ENCODE measurements at regions not wholly inside any gene's neighbourhood (a gene's known extent, or its start where the extent isn't known, plus 50 kb on each side); places are given as distances from the start of the nearest gene placed in this dataset.

DNA sequence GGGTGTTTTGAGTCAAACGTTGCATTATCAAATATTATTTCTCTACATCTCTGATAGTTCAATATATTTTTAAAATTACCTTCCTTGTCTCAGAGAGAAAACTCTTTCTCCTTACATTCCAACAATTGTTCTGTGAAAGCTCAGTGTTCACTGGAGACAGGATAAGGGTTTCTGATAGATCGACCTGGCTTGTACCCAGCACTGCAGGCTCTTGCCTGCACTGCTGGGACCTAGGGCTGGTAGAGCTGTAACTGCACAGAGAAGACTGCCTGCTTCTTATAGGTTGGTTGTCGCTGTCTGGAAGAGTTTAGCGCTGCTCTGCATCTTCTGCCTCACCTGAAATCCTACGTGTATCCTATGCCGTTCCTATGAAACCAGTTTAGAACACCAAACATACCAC lies 249.9 kb upstream of the LRTM1 start:
- TF ChIP-seq, protein P1, sequence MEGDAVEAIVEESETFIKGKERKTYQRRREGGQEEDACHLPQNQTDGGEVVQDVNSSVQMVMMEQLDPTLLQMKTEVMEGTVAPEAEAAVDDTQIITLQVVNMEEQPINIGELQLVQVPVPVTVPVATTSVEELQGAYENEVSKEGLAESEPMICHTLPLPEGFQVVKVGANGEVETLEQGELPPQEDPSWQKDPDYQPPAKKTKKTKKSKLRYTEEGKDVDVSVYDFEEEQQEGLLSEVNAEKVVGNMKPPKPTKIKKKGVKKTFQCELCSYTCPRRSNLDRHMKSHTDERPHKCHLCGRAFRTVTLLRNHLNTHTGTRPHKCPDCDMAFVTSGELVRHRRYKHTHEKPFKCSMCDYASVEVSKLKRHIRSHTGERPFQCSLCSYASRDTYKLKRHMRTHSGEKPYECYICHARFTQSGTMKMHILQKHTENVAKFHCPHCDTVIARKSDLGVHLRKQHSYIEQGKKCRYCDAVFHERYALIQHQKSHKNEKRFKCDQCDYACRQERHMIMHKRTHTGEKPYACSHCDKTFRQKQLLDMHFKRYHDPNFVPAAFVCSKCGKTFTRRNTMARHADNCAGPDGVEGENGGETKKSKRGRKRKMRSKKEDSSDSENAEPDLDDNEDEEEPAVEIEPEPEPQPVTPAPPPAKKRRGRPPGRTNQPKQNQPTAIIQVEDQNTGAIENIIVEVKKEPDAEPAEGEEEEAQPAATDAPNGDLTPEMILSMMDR (IDR thresholded peaks at IDR 0.05): no peak
- H3K27me3 ChIP-seq: no peaks in the 10 kb centered on the region
- no peak overlapping the region for H3K4me3 ChIP-seq
- no peak overlapping the region for H3K27ac ChIP-seq
- intact Hi-C loops (cut with DNase I): no loop called here
- no peak for DNase-seq
- no peaks in the 10 kb centered on the region for H3K36me3 ChIP-seq
- H3K9ac ChIP-seq (ENCODE audit: low read depth in 2 of 2, low read length in 2 of 2): no peak overlapping the region
- no peaks in the 10 kb centered on the region for H3K4me1 ChIP-seq
- H3K9me3 ChIP-seq: no peaks in the 10 kb centered on the region

DNA sequence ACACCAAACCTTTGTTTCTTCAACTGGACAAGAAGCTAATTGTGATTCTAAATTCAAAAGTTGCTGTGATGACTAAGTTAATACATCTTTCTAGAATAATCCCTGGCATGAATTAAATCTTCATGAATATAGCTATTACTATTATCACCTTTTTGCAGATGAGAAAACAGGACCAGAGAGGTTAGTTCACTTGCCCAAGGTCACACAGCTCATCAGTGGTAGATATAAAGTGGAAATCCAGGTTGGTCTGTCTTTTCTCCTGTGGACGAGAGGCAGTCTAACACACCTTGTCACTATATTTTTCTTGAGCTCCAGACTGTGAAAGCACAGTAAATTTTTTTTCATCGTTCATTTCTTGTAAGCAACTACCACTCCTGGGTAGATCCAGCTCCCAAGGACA lies 247.6 kb upstream of the LRTM1 start:
- Histone ChIP-seq H3K4me3 (no peak overlapping the region), H3K9ac (ENCODE audit: low read depth in 2 of 2, low read length in 2 of 2) (no peak overlapping the region)

DNA sequence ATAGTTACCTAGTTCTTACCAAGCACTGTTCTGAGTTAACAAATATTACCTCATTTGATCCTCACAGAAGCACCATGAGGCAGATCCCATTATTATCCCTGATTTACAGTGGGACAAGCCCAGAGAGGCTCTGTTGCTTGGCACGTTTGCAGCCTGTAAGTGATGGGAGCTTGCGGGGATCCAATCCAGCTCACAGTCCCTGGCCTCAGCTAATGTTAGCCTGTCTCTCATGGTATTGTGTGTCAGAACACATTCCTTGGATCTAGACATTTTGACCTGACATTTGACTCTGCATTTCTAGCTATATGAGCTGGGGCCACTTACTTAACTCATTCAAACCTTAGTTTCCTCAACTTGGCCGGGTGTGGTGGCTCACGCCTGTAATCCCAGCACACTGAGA lies 246.9 kb upstream of the LRTM1 start:
- no peak overlapping the region for H3K9ac ChIP-seq (ENCODE audit: low read depth in 2 of 2, low read length in 2 of 2)
- no peak overlapping the region for H3K27ac ChIP-seq
- H3K4me3 ChIP-seq: no peak overlapping the region
- H3K36me3 ChIP-seq: no peaks in the 10 kb centered on the region
- TF ChIP-seq, protein P1 (IDR thresholded peaks at IDR 0.05): no peak
- DNase-seq: no peak
- no peaks in the 10 kb centered on the region for H3K4me1 ChIP-seq
- no peaks in the 10 kb centered on the region for H3K9me3 ChIP-seq
- intact Hi-C loops (cut with DNase I): no loop called here
- no peaks in the 10 kb centered on the region for H3K27me3 ChIP-seq

More for the DNA sequence above, 247.6 kb upstream of the LRTM1 start:
- H3K27me3 ChIP-seq: no peaks in the 10 kb centered on the region
- H3K27ac ChIP-seq: no peak overlapping the region
- no peaks in the 10 kb centered on the region for H3K9me3 ChIP-seq
- no peaks in the 10 kb centered on the region for H3K36me3 ChIP-seq
- TF ChIP-seq, protein P1 (IDR thresholded peaks at IDR 0.05): no peak
- DNase-seq: no peak
- H3K4me1 ChIP-seq: no peaks in the 10 kb centered on the region
- intact Hi-C loops (cut with DNase I): no loop called here

DNA sequence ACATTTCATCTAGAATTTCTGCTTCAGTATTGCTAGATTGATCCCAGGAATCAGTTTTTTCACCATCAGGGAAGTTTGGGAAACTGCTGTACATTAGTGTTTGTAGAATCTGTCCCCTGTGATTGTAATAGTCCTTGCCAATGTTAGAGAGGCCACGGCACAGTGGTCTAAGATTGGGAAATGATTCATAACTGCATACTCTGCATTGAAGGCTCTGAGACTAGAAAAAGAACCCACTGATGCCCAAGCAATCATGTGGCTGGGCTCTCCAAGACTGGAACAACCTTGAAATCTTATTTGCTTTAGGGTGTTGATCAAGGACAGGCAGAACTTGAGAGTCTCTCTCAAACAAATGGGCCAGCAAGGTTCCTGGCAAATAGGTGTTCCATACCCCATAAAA lies 245.6 kb upstream of the LRTM1 start:
- no peak for DNase-seq
- intact Hi-C loops (cut with DNase I): no loop called here
- TF ChIP-seq, protein P1 (IDR thresholded peaks at IDR 0.05): no peak
- no peaks in the 10 kb centered on the region for H3K9me3 ChIP-seq
- no peaks in the 10 kb centered on the region for H3K4me1 ChIP-seq
- no peaks in the 10 kb centered on the region for H3K36me3 ChIP-seq
- H3K9ac ChIP-seq (ENCODE audit: low read depth in 2 of 2, low read length in 2 of 2): no peak overlapping the region
- H3K27me3 ChIP-seq: no peaks in the 10 kb centered on the region
- H3K4me3 ChIP-seq: no peak overlapping the region
- no peak overlapping the region for H3K27ac ChIP-seq

DNA sequence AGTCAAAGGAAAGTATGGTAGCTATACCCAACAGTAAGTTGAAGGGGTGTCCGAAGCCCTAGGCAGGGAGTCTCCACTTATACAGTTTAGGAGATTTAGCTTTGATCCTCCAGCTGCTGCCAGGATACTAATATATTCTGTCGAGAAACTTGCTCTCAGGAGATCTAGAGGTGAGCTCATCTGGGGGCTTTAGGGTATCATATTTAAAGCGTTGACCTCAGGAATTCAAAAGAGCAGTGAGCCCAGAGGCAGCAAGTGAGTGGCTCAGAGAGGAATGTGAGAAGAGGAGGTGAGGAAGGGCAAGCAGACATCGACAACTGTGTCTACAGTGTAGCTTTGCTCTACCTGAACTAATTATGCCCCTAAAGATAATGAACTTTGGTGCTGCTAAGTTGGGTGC lies 245.1 kb upstream of the LRTM1 start:
- intact Hi-C loops (cut with DNase I): no loop called here
- Histone ChIP-seq H3K4me3 (no peak overlapping the region), H3K27ac (no peak overlapping the region), H3K9me3 (no peaks in the 10 kb centered on the region), H3K36me3 (no peaks in the 10 kb centered on the region), H3K9ac (ENCODE audit: low read depth in 2 of 2, low read length in 2 of 2) (no peak overlapping the region), H3K4me1 (no peaks in the 10 kb centered on the region), H3K27me3 (no peaks in the 10 kb centered on the region)
- DNase-seq: no peak
- TF ChIP-seq, protein P1 (IDR thresholded peaks at IDR 0.05): no peak

DNA sequence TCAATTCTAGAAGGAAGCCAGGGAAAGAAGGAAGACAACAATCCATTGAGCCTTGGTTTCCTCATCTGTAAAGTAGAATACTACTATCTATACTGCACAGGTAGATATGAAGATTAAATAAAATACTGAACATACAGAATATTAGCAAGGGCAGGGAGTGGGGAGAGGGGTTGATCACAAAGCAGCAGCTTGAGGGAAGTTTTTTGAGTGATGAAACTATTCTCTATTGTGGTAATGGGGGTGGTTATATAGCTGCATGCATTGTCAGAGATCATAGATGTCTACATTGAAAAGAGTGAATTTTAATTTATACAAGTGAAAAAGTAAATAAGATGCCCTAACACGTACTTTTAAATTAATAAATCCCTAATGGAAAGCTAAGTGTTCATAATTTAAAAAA lies 242.6 kb upstream of the LRTM1 start:
- DNase-seq: no peak
- Histone ChIP-seq H3K36me3 (no peaks in the 10 kb centered on the region), H3K9ac (ENCODE audit: low read depth in 2 of 2, low read length in 2 of 2) (no peak overlapping the region), H3K4me3 (no peak overlapping the region), H3K4me1 (no peaks in the 10 kb centered on the region), H3K27ac (no peak overlapping the region), H3K9me3 (no peaks in the 10 kb centered on the region), H3K27me3 (no peaks in the 10 kb centered on the region)
- TF ChIP-seq, protein P1 (IDR thresholded peaks at IDR 0.05): no peak
- intact Hi-C loops (cut with DNase I): no loop called here

All from colonic mucosa (tissue), 4 donors.